GM12891 (cell line): ENCODE measurements at regions not wholly inside any gene's neighbourhood (a gene's known extent, or its start where the extent isn't known, plus 50 kb on each side); places are given as distances from the start of the nearest gene placed in this dataset.

ENCODE experiments used
- PAX5 ChIP-seq: IDR thresholded peaks from 2 replicates; pipeline ENCODE4 v1.6.1; 2011; ENCODE audit warnings: low read length, moderate library complexity, mild to moderate bottlenecking; ENCODE audit not compliant: insufficient read depth, severe bottlenecking
- POLR2A ChIP-seq: IDR thresholded peaks from 2 replicates; pipeline ENCODE4 v1.6.1; 2011; ENCODE audit warnings: low read depth, low read length, control low read depth
- POLR2AphosphoS5 ChIP-seq: IDR thresholded peaks from 2 replicates; pipeline ENCODE4 v1.6.1; 2011; ENCODE audit warnings: low read depth, low read length, control low read depth

DNA sequence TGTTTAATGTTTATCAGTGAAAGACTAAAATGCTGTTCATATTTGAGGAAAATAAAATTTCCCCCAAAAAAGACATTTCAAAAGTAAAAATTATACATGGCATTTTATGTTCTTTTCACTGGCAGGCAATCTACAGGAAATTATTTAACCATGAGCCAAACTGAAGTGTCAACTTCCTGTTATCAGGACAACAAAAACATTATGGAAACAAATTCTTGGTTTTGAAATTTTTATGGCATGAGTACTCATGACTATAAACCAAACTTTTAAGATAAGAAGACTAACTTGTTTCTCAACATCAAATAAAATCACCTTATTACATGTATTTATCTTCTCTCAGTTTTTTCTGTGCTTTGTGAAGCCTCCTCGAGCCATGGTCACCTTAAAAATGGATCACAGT lies 698.6 kb downstream of the LTN1 start:
- TF ChIP-seq PAX5 (no peak), POLR2A (no peak), POLR2AphosphoS5 (no peak)
